ENCODE measurements at regions not wholly inside any gene's neighbourhood (a gene's known extent, or its start where the extent isn't known, plus 50 kb on each side); places are given as distances from the start of the nearest gene placed in this dataset.

DNA sequence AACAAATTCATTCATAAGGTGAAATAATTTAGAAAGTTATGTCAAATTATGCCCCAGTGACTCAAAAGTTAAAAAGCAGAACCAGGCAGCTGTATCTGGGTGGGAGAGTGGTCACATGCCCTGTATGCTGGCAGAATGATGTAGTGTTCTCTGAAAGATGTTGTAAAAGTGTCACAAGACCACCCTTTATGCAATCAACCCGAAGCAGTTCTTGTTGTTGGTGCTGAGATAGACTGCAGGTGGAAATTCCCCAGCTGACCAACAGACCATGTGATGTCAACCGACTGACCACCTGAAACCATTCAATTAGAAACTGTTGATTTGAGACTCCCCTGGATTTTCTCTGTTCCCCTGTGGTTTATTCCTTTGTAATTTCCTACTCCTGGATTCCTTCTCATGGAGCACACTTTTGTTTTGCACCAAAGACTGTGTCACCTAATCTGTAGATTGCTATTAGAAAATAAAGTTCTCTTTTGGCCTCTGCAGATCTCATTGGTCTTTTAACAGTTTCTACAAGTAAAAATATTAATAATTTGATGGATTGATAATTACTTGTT lies 1341.3 kb upstream of the LRRTM1 start:
- H3K4me1 ChIP-seq (ENCODE audit: insufficient read depth, low read length) = no peaks in the 10 kb centered on the region
- H3K36me3 ChIP-seq (ENCODE audit: insufficient read depth, low read length) = no peaks in the 10 kb centered on the region
- H2AFZ ChIP-seq (ENCODE audit: low read depth, low read length) = no peak overlapping the region
- DNase-seq = no peak
- no peak overlapping the region for H3K27ac ChIP-seq (ENCODE audit: low read length)
- no peaks in the 10 kb centered on the region for H3K79me2 ChIP-seq (ENCODE audit: insufficient read depth, low read length)
- H3K9ac ChIP-seq (ENCODE audit: low read depth, low read length) = no peak overlapping the region
- no peak overlapping the region for H3K4me3 ChIP-seq (ENCODE audit: low read depth in 1 of 2, low read length in 2 of 2)
- no peaks in the 10 kb centered on the region for H4K20me1 ChIP-seq (ENCODE audit: insufficient read depth, low read length)
- no peaks in the 10 kb centered on the region for H3K27me3 ChIP-seq (ENCODE audit: insufficient read depth, low read length, poor library complexity)
- no peaks in the 10 kb centered on the region for H3K9me3 ChIP-seq (ENCODE audit: insufficient read depth, low read length, severe bottlenecking)
- TF ChIP-seq EZH2 (IDR thresholded peaks at IDR 0.05; ENCODE audit: borderline replicate concordance, low read depth, low read length, severe bottlenecking) = no peak
- TF ChIP-seq, protein P1, sequence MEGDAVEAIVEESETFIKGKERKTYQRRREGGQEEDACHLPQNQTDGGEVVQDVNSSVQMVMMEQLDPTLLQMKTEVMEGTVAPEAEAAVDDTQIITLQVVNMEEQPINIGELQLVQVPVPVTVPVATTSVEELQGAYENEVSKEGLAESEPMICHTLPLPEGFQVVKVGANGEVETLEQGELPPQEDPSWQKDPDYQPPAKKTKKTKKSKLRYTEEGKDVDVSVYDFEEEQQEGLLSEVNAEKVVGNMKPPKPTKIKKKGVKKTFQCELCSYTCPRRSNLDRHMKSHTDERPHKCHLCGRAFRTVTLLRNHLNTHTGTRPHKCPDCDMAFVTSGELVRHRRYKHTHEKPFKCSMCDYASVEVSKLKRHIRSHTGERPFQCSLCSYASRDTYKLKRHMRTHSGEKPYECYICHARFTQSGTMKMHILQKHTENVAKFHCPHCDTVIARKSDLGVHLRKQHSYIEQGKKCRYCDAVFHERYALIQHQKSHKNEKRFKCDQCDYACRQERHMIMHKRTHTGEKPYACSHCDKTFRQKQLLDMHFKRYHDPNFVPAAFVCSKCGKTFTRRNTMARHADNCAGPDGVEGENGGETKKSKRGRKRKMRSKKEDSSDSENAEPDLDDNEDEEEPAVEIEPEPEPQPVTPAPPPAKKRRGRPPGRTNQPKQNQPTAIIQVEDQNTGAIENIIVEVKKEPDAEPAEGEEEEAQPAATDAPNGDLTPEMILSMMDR (IDR thresholded peaks at IDR 0.05; ENCODE audit: borderline replicate concordance, extremely low read depth, low read length, poor library complexity, severe bottlenecking) = no peak
- no peak overlapping the region for H3K4me2 ChIP-seq (ENCODE audit: insufficient read depth, low read length)
- ATAC-seq (ENCODE audit: insufficient read depth, low read depth) = no peak

DNA sequence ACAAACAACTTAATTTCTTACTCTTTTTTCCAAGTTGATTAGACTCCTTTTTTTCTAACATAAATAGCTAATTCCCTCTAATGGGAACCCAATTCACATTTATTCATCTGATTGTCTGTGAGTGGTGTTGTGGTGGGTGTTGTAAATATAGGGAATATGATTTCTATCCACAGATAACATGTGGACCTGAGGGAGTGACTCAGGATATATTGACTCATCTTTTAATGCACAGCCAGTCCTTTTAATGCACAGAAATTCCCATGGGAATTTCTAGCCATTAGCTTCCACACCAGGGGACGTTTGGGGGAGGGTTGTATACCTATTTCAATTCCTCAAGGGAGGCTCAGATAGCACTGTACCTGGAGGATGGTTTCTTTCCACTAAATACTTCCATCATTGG lies 1339.6 kb upstream of the LRRTM1 start:
- H3K27me3 ChIP-seq (ENCODE audit: insufficient read depth, low read length, poor library complexity) = no peaks in the 10 kb centered on the region
- no peaks in the 10 kb centered on the region for H3K4me1 ChIP-seq (ENCODE audit: insufficient read depth, low read length)
- DNase-seq = no peak
- H3K27ac ChIP-seq (ENCODE audit: low read length) = no peak overlapping the region
- no peak overlapping the region for H3K4me2 ChIP-seq (ENCODE audit: insufficient read depth, low read length)
- H3K4me3 ChIP-seq (ENCODE audit: low read depth in 1 of 2, low read length in 2 of 2) = no peak overlapping the region
- H4K20me1 ChIP-seq (ENCODE audit: insufficient read depth, low read length) = no peaks in the 10 kb centered on the region
- H3K9ac ChIP-seq (ENCODE audit: low read depth, low read length) = no peak overlapping the region
- TF ChIP-seq EZH2 (IDR thresholded peaks at IDR 0.05; ENCODE audit: borderline replicate concordance, low read depth, low read length, severe bottlenecking) = no peak
- TF ChIP-seq, protein P1 (IDR thresholded peaks at IDR 0.05; ENCODE audit: borderline replicate concordance, extremely low read depth, low read length, poor library complexity, severe bottlenecking) = no peak
- H3K36me3 ChIP-seq (ENCODE audit: insufficient read depth, low read length) = no peaks in the 10 kb centered on the region
- no peak for ATAC-seq (ENCODE audit: insufficient read depth, low read depth)
- no peak overlapping the region for H2AFZ ChIP-seq (ENCODE audit: low read depth, low read length)
- no peaks in the 10 kb centered on the region for H3K9me3 ChIP-seq (ENCODE audit: insufficient read depth, low read length, severe bottlenecking)
- H3K79me2 ChIP-seq (ENCODE audit: insufficient read depth, low read length) = no peaks in the 10 kb centered on the region

DNA sequence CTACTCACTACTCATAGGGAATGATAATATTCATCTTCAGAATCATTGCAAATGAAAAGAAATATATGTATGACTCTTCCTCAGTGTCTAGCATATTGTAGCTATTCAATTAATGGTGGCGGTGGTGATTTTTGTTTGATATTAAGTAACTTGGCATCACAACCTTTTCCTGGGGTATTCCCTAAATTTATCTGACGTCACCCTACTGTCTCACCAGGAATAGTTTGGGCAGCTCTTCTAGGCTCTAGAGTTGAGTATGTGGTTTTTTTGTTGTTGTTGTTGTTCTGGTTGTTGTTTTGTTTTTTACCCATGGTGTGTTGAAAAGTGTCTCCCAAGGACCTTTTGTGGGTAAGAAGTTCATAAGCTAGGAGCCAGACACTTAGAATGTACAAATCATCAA lies 1320.3 kb upstream of the LRRTM1 start:
- H3K36me3 ChIP-seq (ENCODE audit: insufficient read depth, low read length) = no peaks in the 10 kb centered on the region
- no peaks in the 10 kb centered on the region for H3K27me3 ChIP-seq (ENCODE audit: insufficient read depth, low read length, poor library complexity)
- no peak overlapping the region for H3K27ac ChIP-seq (ENCODE audit: low read length)
- no peaks in the 10 kb centered on the region for H4K20me1 ChIP-seq (ENCODE audit: insufficient read depth, low read length)
- DNase-seq (no peak), ATAC-seq (ENCODE audit: insufficient read depth, low read depth) (no peak)
- no peak overlapping the region for H2AFZ ChIP-seq (ENCODE audit: low read depth, low read length)
- no peaks in the 10 kb centered on the region for H3K4me1 ChIP-seq (ENCODE audit: insufficient read depth, low read length)
- H3K4me2 ChIP-seq (ENCODE audit: insufficient read depth, low read length) = no peak overlapping the region
- H3K79me2 ChIP-seq (ENCODE audit: insufficient read depth, low read length) = no peaks in the 10 kb centered on the region
- TF ChIP-seq EZH2 (IDR thresholded peaks at IDR 0.05; ENCODE audit: borderline replicate concordance, low read depth, low read length, severe bottlenecking) = no peak
- TF ChIP-seq, protein P1 (IDR thresholded peaks at IDR 0.05; ENCODE audit: borderline replicate concordance, extremely low read depth, low read length, poor library complexity, severe bottlenecking) = no peak
- H3K9me3 ChIP-seq (ENCODE audit: insufficient read depth, low read length, severe bottlenecking) = no peaks in the 10 kb centered on the region
- H3K4me3 ChIP-seq (ENCODE audit: low read depth in 1 of 2, low read length in 2 of 2) = no peak overlapping the region
- H3K9ac ChIP-seq (ENCODE audit: low read depth, low read length) = no peak overlapping the region

DNA sequence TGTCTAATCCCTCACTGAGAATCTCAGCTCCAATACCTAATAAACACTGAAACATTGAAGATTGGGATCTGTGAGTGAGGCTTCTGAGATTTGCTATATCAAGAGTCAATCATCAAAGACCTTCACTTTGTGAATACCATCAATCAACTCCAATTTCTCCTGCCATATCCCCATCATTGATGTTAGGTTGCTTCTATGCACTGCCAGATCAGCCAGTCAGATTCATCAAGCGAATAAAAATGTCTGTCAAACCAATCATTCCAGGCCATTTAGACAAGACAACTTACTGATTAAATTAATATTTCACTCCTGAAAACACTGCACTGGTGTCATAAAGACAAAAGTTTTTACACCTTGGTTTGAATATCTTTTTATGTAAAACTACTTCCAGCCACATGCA lies 1295.5 kb upstream of the LRRTM1 start:
- Histone ChIP-seq H4K20me1 (ENCODE audit: insufficient read depth, low read length) (no peaks in the 10 kb centered on the region), H3K4me1 (ENCODE audit: insufficient read depth, low read length) (no peaks in the 10 kb centered on the region), H3K9me3 (ENCODE audit: insufficient read depth, low read length, severe bottlenecking) (no peaks in the 10 kb centered on the region), H3K4me3 (ENCODE audit: low read depth in 1 of 2, low read length in 2 of 2) (no peak overlapping the region), H2AFZ (ENCODE audit: low read depth, low read length) (no peak overlapping the region), H3K27me3 (ENCODE audit: insufficient read depth, low read length, poor library complexity) (no peaks in the 10 kb centered on the region), H3K4me2 (ENCODE audit: insufficient read depth, low read length) (no peak overlapping the region), H3K9ac (ENCODE audit: low read depth, low read length) (no peak overlapping the region), H3K79me2 (ENCODE audit: insufficient read depth, low read length) (no peaks in the 10 kb centered on the region), H3K27ac (ENCODE audit: low read length) (no peak overlapping the region), H3K36me3 (ENCODE audit: insufficient read depth, low read length) (no peaks in the 10 kb centered on the region)
- ATAC-seq (ENCODE audit: insufficient read depth, low read depth) = no peak
- no peak for DNase-seq
- TF ChIP-seq, protein P1 (IDR thresholded peaks at IDR 0.05; ENCODE audit: borderline replicate concordance, extremely low read depth, low read length, poor library complexity, severe bottlenecking) = no peak
- no peak for TF ChIP-seq EZH2 (IDR thresholded peaks at IDR 0.05; ENCODE audit: borderline replicate concordance, low read depth, low read length, severe bottlenecking)
